SH-SY5Y (cell line): ENCODE measurements at regions not wholly inside any gene's neighbourhood (a gene's known extent, or its start where the extent isn't known, plus 50 kb on each side); places are given as distances from the start of the nearest gene placed in this dataset.

Experiments
- GATA2 ChIP-seq: IDR thresholded peaks from 2 replicates; pipeline ENCODE4 v1.6.1; 2011; ENCODE audit warnings: mild to moderate bottlenecking, low read depth, low read length
- GATA3 ChIP-seq: IDR thresholded peaks from 2 replicates; pipeline ENCODE4 v1.6.1; 2011; ENCODE audit warnings: low read depth, mild to moderate bottlenecking, low read length, moderate library complexity

DNA sequence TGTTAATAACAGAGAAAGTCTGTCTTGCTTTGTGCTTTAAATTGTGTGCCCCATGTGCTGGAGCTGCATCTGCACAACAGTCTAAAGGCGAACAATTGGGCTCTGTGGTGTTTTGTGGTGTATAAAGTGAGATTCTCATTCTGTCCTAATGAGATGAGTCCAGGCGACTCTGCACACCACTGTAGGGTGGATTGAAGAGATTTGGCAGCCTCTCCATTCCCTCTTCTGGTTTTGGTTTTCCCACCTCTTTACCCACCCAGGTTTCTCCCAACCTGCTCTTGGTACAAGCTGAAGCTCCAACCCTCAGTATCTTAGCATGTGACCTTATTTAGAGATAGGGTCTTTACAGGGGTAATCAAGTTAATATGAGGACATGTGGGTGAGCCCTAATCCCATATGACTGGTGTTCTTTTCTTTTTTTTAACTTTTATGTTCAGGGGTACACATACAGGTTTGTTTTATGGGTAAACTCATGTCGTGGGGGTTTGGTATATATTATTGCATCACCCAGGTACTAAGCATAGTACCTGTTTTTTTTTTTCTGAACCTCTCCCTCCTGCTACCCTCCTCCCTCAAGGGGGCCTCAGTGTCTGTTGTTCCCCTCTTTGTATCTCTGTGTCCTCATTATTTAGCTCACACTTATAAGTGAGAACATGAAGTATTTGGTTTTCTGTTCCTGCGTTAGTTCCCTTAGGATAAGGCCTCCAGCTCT is 217.6 kb upstream of the DTNBP1 start:
- TF ChIP-seq GATA2 (no peak), GATA3 (no peak)
